PFSK-1 (cell line): ENCODE measurements at regions not wholly inside any gene's neighbourhood (a gene's known extent, or its start where the extent isn't known, plus 50 kb on each side); places are given as distances from the start of the nearest gene placed in this dataset.

Source experiments
- FOXP2 ChIP-seq: optimal IDR thresholded peaks from 2 replicates; pipeline ENCODE3; 2011; ENCODE audit warnings: borderline replicate concordance, control low read depth, inconsistent platforms; ENCODE audit not compliant: insufficient read depth; ENCODE audit errors: extremely low read length, extremely low read depth
- POLR2AphosphoS5 ChIP-seq: IDR thresholded peaks from 2 replicates; pipeline ENCODE4 v1.6.1; 2012; ENCODE audit warnings: low read depth, mild to moderate bottlenecking, control low read depth, low read length, moderate library complexity
- REST ChIP-seq, 2 experiments: IDR thresholded peaks; 2 replicates each; pipeline versions ENCODE4 v1.6.1 to v1.8.0; 2011 to 2012; ENCODE audit warnings: low read depth in 2 of 2, low read length in 2 of 2, control low read depth in 1 of 2, inconsistent platforms in 1 of 2, mild to moderate bottlenecking in 1 of 2, moderate library complexity in 1 of 2; ENCODE audit not compliant: insufficient read depth in 1 of 2
- SIN3A ChIP-seq: IDR thresholded peaks from 2 replicates; pipeline ENCODE4 v1.6.1; 2012; ENCODE audit warnings: mild to moderate bottlenecking, low read length, moderate library complexity, borderline replicate concordance; ENCODE audit not compliant: insufficient read depth
- TAF1 ChIP-seq: IDR thresholded peaks from 2 replicates; pipeline ENCODE4 v1.6.1; 2012; ENCODE audit warnings: low read length, control low read depth, borderline replicate concordance; ENCODE audit not compliant: insufficient read depth

GRCh38 chr12:89872922-89873630 lies 164.4 kb upstream of the ATP2B1 start:
- TF ChIP-seq POLR2AphosphoS5 = no peak
- TF ChIP-seq REST (IDR thresholded peaks at IDR 0.05; ENCODE audit: insufficient read depth in 1 of 2, low read depth in 2 of 2, low read length in 2 of 2) = no peak
- TF ChIP-seq TAF1 = no peak
- TF ChIP-seq SIN3A = no peak
- no peak for TF ChIP-seq FOXP2
